ENCODE measurements at regions not wholly inside any gene's neighbourhood (a gene's known extent, or its start where the extent isn't known, plus 50 kb on each side); places are given as distances from the start of the nearest gene placed in this dataset.

DNA sequence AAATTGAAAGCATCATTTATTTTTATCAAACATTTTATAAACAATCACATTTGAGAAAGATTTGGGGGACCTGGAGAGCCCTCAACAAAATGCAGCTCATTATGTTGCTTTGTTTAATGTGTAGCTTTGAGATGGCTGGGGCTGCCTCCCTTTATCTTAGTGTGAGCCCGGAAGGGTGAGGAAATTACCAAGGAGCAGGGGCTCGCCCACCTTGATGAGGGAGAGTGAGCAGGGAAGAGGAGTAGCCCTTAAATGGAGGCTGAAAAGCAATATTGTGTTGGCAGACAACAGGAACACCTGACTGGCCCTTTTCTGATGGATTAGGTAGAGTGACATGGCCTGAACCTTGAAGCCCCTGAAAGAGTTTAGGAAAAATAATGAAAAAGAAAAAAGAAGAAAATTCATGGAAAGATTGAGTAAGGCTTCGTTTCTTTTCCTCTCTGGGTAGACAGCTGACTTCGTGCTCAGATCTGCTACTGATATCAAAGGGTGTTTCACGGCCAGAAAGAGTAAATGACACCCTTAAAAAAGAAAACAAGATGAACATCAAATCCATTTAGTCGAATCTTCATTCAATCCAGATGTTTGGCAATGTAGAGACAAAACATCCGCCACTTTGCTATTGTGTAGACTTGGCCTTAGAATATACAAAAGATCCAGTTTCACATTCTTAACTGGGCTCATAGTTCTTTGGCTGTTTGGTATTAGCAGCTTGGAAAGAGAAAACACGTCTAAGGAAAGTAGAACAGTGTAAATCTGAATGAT, 206.5 kb upstream of the TCF4 start:
- TF ChIP-seq POLR2AphosphoS5 (IDR thresholded peaks at IDR 0.05; ENCODE audit: low read depth, low read length), result no peak
- no peak for TF ChIP-seq REST (IDR thresholded peaks at IDR 0.05; ENCODE audit: insufficient read depth in 1 of 2, low read depth in 2 of 2, low read length in 2 of 2)
- TF ChIP-seq TAF1 (IDR thresholded peaks at IDR 0.05; ENCODE audit: borderline replicate concordance, insufficient read depth, low read length), result no peak
- no peak for TF ChIP-seq SIN3A (IDR thresholded peaks at IDR 0.05; ENCODE audit: borderline replicate concordance, insufficient read depth, low read length)

All from PFSK-1 (cell line).